IMR-90 (cell line): ENCODE measurements at regions not wholly inside any gene's neighbourhood (a gene's known extent, or its start where the extent isn't known, plus 50 kb on each side); places are given as distances from the start of the nearest gene placed in this dataset.

Source experiments
- CEBPB ChIP-seq: IDR thresholded peaks from 2 replicates; pipeline ENCODE4 v1.6.1; 2012; ENCODE audit warnings: low read depth, low read length, improper control_type of control experiment
- CHD1 ChIP-seq: IDR thresholded peaks from 2 replicates; pipeline ENCODE4 v1.6.1; 2012; ENCODE audit warnings: low read depth, low read length, improper control_type of control experiment
- FOS ChIP-seq: fragments of 150-350 bp; IDR thresholded peaks from 2 replicates; pipeline ENCODE4 v1.6.1; 2016; ENCODE audit warnings: low read depth, low read length
- MAZ ChIP-seq: IDR thresholded peaks from 2 replicates; pipeline ENCODE4 v1.6.1; 2012; ENCODE audit warnings: low read depth, mild to moderate bottlenecking, low read length, improper control_type of control experiment, moderate library complexity, borderline replicate concordance
- MXI1 ChIP-seq: IDR thresholded peaks from 2 replicates; pipeline ENCODE4 v1.6.1; 2012; ENCODE audit warnings: low read depth, mild to moderate bottlenecking, low read length, moderate library complexity, borderline replicate concordance
- NFE2L2 ChIP-seq: fragments of 150-350 bp; IDR thresholded peaks from 2 replicates; pipeline ENCODE4 v1.6.1; 2016; ENCODE audit warnings: low read depth, mild to moderate bottlenecking, low read length
- POLR2A ChIP-seq: IDR thresholded peaks from 2 replicates; pipeline ENCODE4 v1.6.1; 2012; ENCODE audit warnings: mild to moderate bottlenecking, low read depth, low read length
- RAD21 ChIP-seq: IDR thresholded peaks from 2 replicates; pipeline ENCODE4 v1.6.1; 2012; ENCODE audit warnings: low read length, improper control_type of control experiment
- RCOR1 ChIP-seq: IDR thresholded peaks from 2 replicates; pipeline ENCODE4 v1.6.1; 2012; ENCODE audit warnings: mild to moderate bottlenecking, low read length, improper control_type of control experiment; ENCODE audit not compliant: insufficient replicate concordance
- RFX5 ChIP-seq: IDR thresholded peaks from 2 replicates; pipeline ENCODE4 v1.8.0; 2012; ENCODE audit warnings: low read depth, mild to moderate bottlenecking, low read length, moderate library complexity
- SMC3 ChIP-seq: fragments of 150-350 bp; IDR thresholded peaks from 2 replicates; pipeline ENCODE4 v1.6.1; 2016; ENCODE audit warnings: low read depth, mild to moderate bottlenecking, antibody characterized with exemption, low read length, moderate library complexity
- TF ChIP-seq, protein P1 (sequence below): conservative IDR thresholded peaks from 2 replicates; pipeline ENCODE4 v1.5.1; 2012; ENCODE audit warnings: mild to moderate bottlenecking, low read depth, low read length, improper control_type of control experiment
- TF ChIP-seq, protein P2 (sequence below): fragments of 150-350 bp; IDR thresholded peaks from 2 replicates; pipeline ENCODE4 v1.6.1; 2016; ENCODE audit warnings: low read depth, mild to moderate bottlenecking, low read length, moderate library complexity, borderline replicate concordance
- TF ChIP-seq, protein P3 (sequence below): fragments of 150-350 bp; IDR thresholded peaks from 2 replicates; pipeline ENCODE4 v1.6.1; 2017; ENCODE audit warnings: mild to moderate bottlenecking, antibody characterized with exemption, low read length, low read depth

DNA sequence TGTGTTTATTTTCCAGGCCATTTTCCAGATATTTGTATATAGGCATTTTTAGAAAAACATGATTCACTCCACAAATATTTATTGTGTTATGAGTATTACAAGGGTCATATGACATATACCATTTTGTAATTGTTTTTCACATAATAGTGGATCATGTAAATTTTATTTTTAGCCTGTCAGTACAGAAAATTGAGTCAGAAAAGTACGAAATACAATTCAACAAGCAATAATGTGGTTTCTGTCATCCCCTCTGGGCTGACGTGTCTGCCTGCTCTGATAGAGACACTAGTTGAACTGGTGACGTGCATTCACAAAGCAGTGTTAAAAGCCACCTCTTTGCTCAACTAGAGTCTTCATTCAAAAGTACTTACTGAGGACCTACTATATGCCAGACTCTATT lies 97.9 kb upstream of the STEAP1B start:
- TF ChIP-seq POLR2A (no peak), SMC3 (no peak), RFX5 (no peak), MAZ (no peak), FOS (0 out of 2 replicates have a peak, but pooled peaks have one; percentile 12), NFE2L2 (no peak), RAD21 (no peak), CEBPB (peak; percentile 23; the same call in 1 of the 2 replicates), MXI1 (no peak), RCOR1 (no peak), CHD1 (no peak)
- TF ChIP-seq, protein P1, sequence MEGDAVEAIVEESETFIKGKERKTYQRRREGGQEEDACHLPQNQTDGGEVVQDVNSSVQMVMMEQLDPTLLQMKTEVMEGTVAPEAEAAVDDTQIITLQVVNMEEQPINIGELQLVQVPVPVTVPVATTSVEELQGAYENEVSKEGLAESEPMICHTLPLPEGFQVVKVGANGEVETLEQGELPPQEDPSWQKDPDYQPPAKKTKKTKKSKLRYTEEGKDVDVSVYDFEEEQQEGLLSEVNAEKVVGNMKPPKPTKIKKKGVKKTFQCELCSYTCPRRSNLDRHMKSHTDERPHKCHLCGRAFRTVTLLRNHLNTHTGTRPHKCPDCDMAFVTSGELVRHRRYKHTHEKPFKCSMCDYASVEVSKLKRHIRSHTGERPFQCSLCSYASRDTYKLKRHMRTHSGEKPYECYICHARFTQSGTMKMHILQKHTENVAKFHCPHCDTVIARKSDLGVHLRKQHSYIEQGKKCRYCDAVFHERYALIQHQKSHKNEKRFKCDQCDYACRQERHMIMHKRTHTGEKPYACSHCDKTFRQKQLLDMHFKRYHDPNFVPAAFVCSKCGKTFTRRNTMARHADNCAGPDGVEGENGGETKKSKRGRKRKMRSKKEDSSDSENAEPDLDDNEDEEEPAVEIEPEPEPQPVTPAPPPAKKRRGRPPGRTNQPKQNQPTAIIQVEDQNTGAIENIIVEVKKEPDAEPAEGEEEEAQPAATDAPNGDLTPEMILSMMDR: no peak
- TF ChIP-seq, protein P2, sequence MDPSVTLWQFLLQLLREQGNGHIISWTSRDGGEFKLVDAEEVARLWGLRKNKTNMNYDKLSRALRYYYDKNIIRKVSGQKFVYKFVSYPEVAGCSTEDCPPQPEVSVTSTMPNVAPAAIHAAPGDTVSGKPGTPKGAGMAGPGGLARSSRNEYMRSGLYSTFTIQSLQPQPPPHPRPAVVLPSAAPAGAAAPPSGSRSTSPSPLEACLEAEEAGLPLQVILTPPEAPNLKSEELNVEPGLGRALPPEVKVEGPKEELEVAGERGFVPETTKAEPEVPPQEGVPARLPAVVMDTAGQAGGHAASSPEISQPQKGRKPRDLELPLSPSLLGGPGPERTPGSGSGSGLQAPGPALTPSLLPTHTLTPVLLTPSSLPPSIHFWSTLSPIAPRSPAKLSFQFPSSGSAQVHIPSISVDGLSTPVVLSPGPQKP: no peak
- TF ChIP-seq, protein P3, sequence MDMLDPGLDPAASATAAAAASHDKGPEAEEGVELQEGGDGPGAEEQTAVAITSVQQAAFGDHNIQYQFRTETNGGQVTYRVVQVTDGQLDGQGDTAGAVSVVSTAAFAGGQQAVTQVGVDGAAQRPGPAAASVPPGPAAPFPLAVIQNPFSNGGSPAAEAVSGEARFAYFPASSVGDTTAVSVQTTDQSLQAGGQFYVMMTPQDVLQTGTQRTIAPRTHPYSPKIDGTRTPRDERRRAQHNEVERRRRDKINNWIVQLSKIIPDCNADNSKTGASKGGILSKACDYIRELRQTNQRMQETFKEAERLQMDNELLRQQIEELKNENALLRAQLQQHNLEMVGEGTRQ: no peak
